H1 (cell line): ENCODE measurements at regions not wholly inside any gene's neighbourhood (a gene's known extent, or its start where the extent isn't known, plus 50 kb on each side); places are given as distances from the start of the nearest gene placed in this dataset.

Experiments used
- CTCF ChIA-PET: fragments of 300-600 bp; sonication (Branson Sonifier 250); formaldehyde crosslinking; loops from one replicate; lab custom pipeline; 2021; ENCODE audit not compliant: partially characterized antibody; lab: Charles Lee
- POLR2A ChIA-PET: fragments of 300-600 bp; sonication (Branson Sonifier 250); formaldehyde crosslinking; loops from one replicate; lab custom pipeline; 2021; ENCODE audit warnings: inconsistent platforms; ENCODE audit not compliant: partially characterized antibody; lab: Charles Lee
- DNase-seq, 2 experiments: peaks; one replicate each; pipeline versions ENCODE4 v3.0.0 to v3.0.0-alpha.2; 2010 to 2022; ENCODE audit warnings: low spot score in 2 of 2, low read depth in 1 of 2, mixed read lengths in 1 of 2
- FAIRE-seq: peaks from 2 replicates; lab custom pipeline; 2011; peaks lifted over from hg19 to GRCh38; lab: Jason Lieb, UNC
- H2AFZ ChIP-seq: 2 replicates; pipeline ENCODE4 v1.8.1; 2012; ENCODE audit warnings: low read length, inconsistent platforms
- H2AK5ac ChIP-seq: 2 replicates; pipeline ENCODE4 v1.6.1; 2013; ENCODE audit warnings: low read depth, low read length
- H2BK120ac ChIP-seq: replicated peaks from 2 replicates; pipeline ENCODE3; 2013; ENCODE audit warnings: low read depth, low read length, inconsistent platforms
- H2BK12ac ChIP-seq: 2 replicates; pipeline ENCODE4 v1.6.1; 2013; ENCODE audit warnings: low read depth, low read length
- H2BK15ac ChIP-seq: 2 replicates; pipeline ENCODE4 v1.6.1; 2013; ENCODE audit warnings: low read length
- H2BK20ac ChIP-seq: 2 replicates; pipeline ENCODE4 v1.6.1; 2013; ENCODE audit warnings: low read length
- H2BK5ac ChIP-seq: 2 replicates; pipeline ENCODE4 v1.6.1; 2013; ENCODE audit warnings: low read depth, low read length
- H3K14ac ChIP-seq: 2 replicates; pipeline ENCODE4 v1.6.1; 2013; ENCODE audit warnings: inconsistent platforms; ENCODE audit not compliant: insufficient read length
- H3K18ac ChIP-seq: 2 replicates; pipeline ENCODE4 v1.6.1; 2013; ENCODE audit warnings: low read length; ENCODE audit errors: extremely low read depth
- H3K23ac ChIP-seq: 2 replicates; pipeline ENCODE4 v1.6.1; 2013; ENCODE audit warnings: inconsistent platforms; ENCODE audit not compliant: insufficient read length
- H3K23me2 ChIP-seq: 2 replicates; pipeline ENCODE4 v1.6.1; 2013; ENCODE audit warnings: low read depth, low read length
- H3K27ac ChIP-seq: 2 replicates; pipeline ENCODE4 v1.6.1; 2011; ENCODE audit warnings: low read depth, low read length, inconsistent platforms
- H3K27me3 ChIP-seq, 4 experiments: replicated peaks in 1 of 4; 1 replicate in 1 of 4; 2 replicates in 3 of 4; pipeline versions ENCODE4 v1.6.1 to v1.8.1; 2011 to 2013; ENCODE audit warnings: low read length in 3 of 4, mild to moderate bottlenecking in 3 of 4, inconsistent platforms in 2 of 4, mixed read lengths in 2 of 4, moderate library complexity in 1 of 4; ENCODE audit not compliant: control insufficient read depth in 3 of 4, insufficient read depth in 3 of 4; ENCODE audit errors: extremely low read depth in 1 of 4
- H3K36me3 ChIP-seq, 4 experiments: 2 replicates each; pipeline versions ENCODE4 v1.6.1 to v1.8.1; 2011 to 2013; ENCODE audit warnings: mild to moderate bottlenecking in 4 of 4, low read length in 3 of 4, moderate library complexity in 2 of 4, control low read depth in 1 of 4, inconsistent platforms in 1 of 4; ENCODE audit not compliant: insufficient read depth in 4 of 4, control insufficient read depth in 2 of 4
- H3K4ac ChIP-seq: replicated peaks from 2 replicates; pipeline ENCODE3; 2013; ENCODE audit warnings: low read length, low read depth, mixed read lengths, inconsistent platforms; ENCODE audit not compliant: insufficient read length
- H3K4me1 ChIP-seq, 4 experiments: replicated peaks in 1 of 4; 1 replicate in 1 of 4; 2 replicates in 3 of 4; pipeline versions ENCODE4 v1.6.1 to v1.8.1; 2011 to 2013; ENCODE audit warnings: low read length in 3 of 4, inconsistent platforms in 2 of 4, mixed read lengths in 1 of 4; ENCODE audit not compliant: insufficient read depth in 4 of 4, control insufficient read depth in 3 of 4
- H3K4me2 ChIP-seq, 2 experiments: 2 replicates each; pipeline versions ENCODE4 v1.6.1 to v1.8.1; 2011 to 2013; ENCODE audit warnings: low read depth in 2 of 2, low read length in 2 of 2, control low read depth in 1 of 2, inconsistent platforms in 1 of 2, mild to moderate bottlenecking in 1 of 2; ENCODE audit not compliant: insufficient read depth in 1 of 2
- H3K4me3 ChIP-seq, 4 experiments: fragments of 200-600, 300-600 bp in 1 of 4; sonication (generic), shearing (Covaris generic), sonication (Bioruptor Twin) in 1 of 4; 2 replicates each; pipeline versions ENCODE4 v1.5.1 to v1.8.1; 2011 to 2016; ENCODE audit warnings: low read length in 4 of 4, low read depth in 3 of 4, control low read depth in 2 of 4, inconsistent platforms in 2 of 4, mild to moderate bottlenecking in 2 of 4, mixed read lengths in 1 of 4, moderate library complexity in 1 of 4; ENCODE audit not compliant: insufficient read depth in 2 of 4; ENCODE audit errors: extremely low read depth in 1 of 4
- H3K56ac ChIP-seq: replicated peaks from 2 replicates; pipeline ENCODE3; 2013; ENCODE audit warnings: low read depth, mild to moderate bottlenecking, mixed read lengths, low read length, inconsistent platforms; ENCODE audit not compliant: insufficient read length
- H3K79me1 ChIP-seq: 2 replicates; pipeline ENCODE4 v1.6.1; 2013; ENCODE audit warnings: low read depth, low read length, control low read depth
- H3K79me2 ChIP-seq, 2 experiments: 2 replicates each; pipeline versions ENCODE4 v1.6.1 to v1.8.1; 2012 to 2013; ENCODE audit warnings: low read length in 2 of 2, mild to moderate bottlenecking in 2 of 2, inconsistent platforms in 1 of 2; ENCODE audit not compliant: insufficient read depth in 2 of 2, control insufficient read depth in 1 of 2
- H3K9ac ChIP-seq, 4 experiments: replicated peaks in 1 of 4; 1 replicate in 1 of 4; 2 replicates in 3 of 4; pipeline versions ENCODE4 v1.6.1 to v1.8.1; 2011 to 2013; ENCODE audit warnings: low read depth in 3 of 4, low read length in 3 of 4, control low read depth in 2 of 4, mild to moderate bottlenecking in 2 of 4, moderate library complexity in 2 of 4, inconsistent platforms in 1 of 4; ENCODE audit errors: extremely low read depth in 1 of 4
- H3K9me3 ChIP-seq, 2 experiments: 2 replicates each; pipeline versions ENCODE4 v1.6.1 to v1.8.1; 2012 to 2013; ENCODE audit warnings: mild to moderate bottlenecking in 2 of 2, moderate library complexity in 2 of 2, control low read depth in 1 of 2, inconsistent platforms in 1 of 2, low read depth in 1 of 2, low read length in 1 of 2, mixed read lengths in 1 of 2; ENCODE audit not compliant: insufficient read depth in 2 of 2
- H4K20me1 ChIP-seq, 2 experiments: replicated peaks in 1 of 2; 2 replicates each; pipeline versions ENCODE3 to v1.8.1; 2011 to 2013; ENCODE audit warnings: inconsistent platforms in 2 of 2, low read length in 2 of 2, mild to moderate bottlenecking in 1 of 2; ENCODE audit not compliant: insufficient read depth in 2 of 2, control insufficient read depth in 1 of 2
- H4K5ac ChIP-seq: 2 replicates; pipeline ENCODE4 v1.6.1; 2013; ENCODE audit warnings: low read length, low read depth, mixed read lengths, inconsistent platforms; ENCODE audit not compliant: insufficient read length
- H4K8ac ChIP-seq: 2 replicates; pipeline ENCODE4 v1.8.0; 2013; ENCODE audit warnings: mild to moderate bottlenecking, moderate library complexity, low read length, inconsistent platforms; ENCODE audit not compliant: insufficient read depth; ENCODE audit errors: extremely low read depth
- H4K91ac ChIP-seq: replicated peaks from 2 replicates; pipeline ENCODE3; 2013; ENCODE audit warnings: low read length, mixed read lengths, inconsistent platforms; ENCODE audit not compliant: insufficient read length
- ATF2 ChIP-seq: IDR thresholded peaks from 2 replicates; pipeline ENCODE4 v1.6.1; 2012; ENCODE audit warnings: low read length, inconsistent platforms
- CTBP2 ChIP-seq: IDR thresholded peaks from 2 replicates; pipeline ENCODE4 v1.7.0; 2011; ENCODE audit warnings: borderline replicate concordance, mild to moderate bottlenecking, moderate library complexity, mixed read lengths, low read length; ENCODE audit not compliant: insufficient read depth, insufficient read length
- GABPA ChIP-seq: IDR thresholded peaks from 2 replicates; pipeline ENCODE4 v1.6.1; 2011; ENCODE audit warnings: mild to moderate bottlenecking, low read length, moderate library complexity, borderline replicate concordance; ENCODE audit not compliant: insufficient read depth
- HDAC2 ChIP-seq, 2 experiments: fragments of 300-600 bp in 1 of 2; sonication (generic) in 1 of 2; IDR thresholded peaks; 2 replicates each; pipeline ENCODE4 v1.6.1; 2011 to 2012; ENCODE audit warnings: low read depth in 2 of 2, low read length in 2 of 2, mild to moderate bottlenecking in 2 of 2, moderate library complexity in 2 of 2, borderline replicate concordance in 1 of 2, inconsistent platforms in 1 of 2
- KDM1A ChIP-seq: fragments of 200-600, 300-600 bp; sonication (generic); IDR thresholded peaks from 2 replicates; pipeline ENCODE4 v1.7.1; 2016; ENCODE audit warnings: mild to moderate bottlenecking, low read length, borderline replicate concordance
- KDM4A ChIP-seq: IDR thresholded peaks from one replicate; pipeline ENCODE4 v1.7.1; 2012; ENCODE audit warnings: low read depth, mild to moderate bottlenecking, moderate library complexity, low read length, inconsistent platforms; ENCODE audit not compliant: severe bottlenecking
- TAF1 ChIP-seq: IDR thresholded peaks from 2 replicates; pipeline ENCODE4 v1.6.1; 2011; ENCODE audit warnings: mild to moderate bottlenecking, low read depth, low read length
- TEAD4 ChIP-seq: IDR thresholded peaks from 2 replicates; pipeline ENCODE4 v1.6.1; 2012; ENCODE audit warnings: low read depth, low read length, inconsistent platforms, mixed read lengths
- YY1 ChIP-seq: IDR thresholded peaks from 2 replicates; pipeline ENCODE4 v1.6.1; 2011; ENCODE audit warnings: low read depth, mild to moderate bottlenecking, low read length
- WGBS, 2 experiments: shearing (Covaris generic) in 1 of 2; methylation state at CpG; one replicate each; pipeline versions ENCODE4 v1.1.6 to v1.1.7; 2013 to 2015; ENCODE audit warnings: low lambda C conversion rate in 2 of 2, mixed read lengths in 2 of 2, inconsistent platforms in 1 of 2, low coverage in 1 of 2, missing lambda C conversion rate in 1 of 2; ENCODE audit not compliant: insufficient replicate concordance in 2 of 2, insufficient coverage in 1 of 2, insufficient read length in 1 of 2; ENCODE audit errors: extremely low coverage in 1 of 2, missing lambda C conversion rate in 1 of 2; 5-methylcytosine and 5-hydroxymethylcytosine counted together
- TF ChIP-seq, protein P1 (sequence below): IDR thresholded peaks from 2 replicates; pipeline ENCODE4 v1.6.1; 2012; ENCODE audit warnings: inconsistent platforms

GRCh38 chr4:10183462-10183861 is 66.9 kb upstream of the WDR1 start:
- Histone ChIP-seq H3K36me3 (no peaks in the 10 kb centered on the region), H2BK120ac (no peak overlapping the region), H2BK5ac (no peak overlapping the region), H3K4me3 (no peak overlapping the region), H3K23me2 (no peaks in the 10 kb centered on the region), H3K79me1 (no peaks in the 10 kb centered on the region), H3K9ac (no peak overlapping the region), H3K9me3 (no peaks in the 10 kb centered on the region), H3K56ac (no peak overlapping the region), H2AK5ac (no peak overlapping the region), H3K79me2 (no peaks in the 10 kb centered on the region), H4K20me1 (no peaks in the 10 kb centered on the region), H3K4me2 (no peak overlapping the region), H3K4me1 (no peaks in the 10 kb centered on the region), H4K8ac (no peak overlapping the region), H3K18ac (no peak overlapping the region), H4K5ac (no peak overlapping the region), H2BK15ac (no peak overlapping the region), H3K14ac (no peak overlapping the region), H3K27me3 (no peaks in the 10 kb centered on the region), H4K91ac (no peak overlapping the region), H3K4ac (no peak overlapping the region), H3K23ac (no peak overlapping the region), H2BK20ac (no peak overlapping the region), H3K27ac (no peak overlapping the region), H2BK12ac (no peak overlapping the region), H2AFZ (no peak overlapping the region)
- WGBS, 2 experiments = 100% methylated on average over 1 of the region's 1 CpG; no CpG with 5 or more reads in 1 of the 2 experiments
- FAIRE-seq (no peak), DNase-seq (no peak)
- POLR2A ChIA-PET = interaction anchor here (0.9 kb wide), 1 partner anchor 66 kb away, joined by 3 read pairs; the partner anchor contains the start of gene WDR1
- CTCF ChIA-PET = interaction anchor here (0.9 to 7.2 kb wide), 5 partner anchors 11 to 221 kb away, joined by 3 to 69 read pairs (median 12); no protein-coding TSS in a partner anchor
- no peak for TF ChIP-seq KDM1A
- TF ChIP-seq YY1 = no peak
- TF ChIP-seq GABPA = no peak
- TF ChIP-seq, protein P1, sequence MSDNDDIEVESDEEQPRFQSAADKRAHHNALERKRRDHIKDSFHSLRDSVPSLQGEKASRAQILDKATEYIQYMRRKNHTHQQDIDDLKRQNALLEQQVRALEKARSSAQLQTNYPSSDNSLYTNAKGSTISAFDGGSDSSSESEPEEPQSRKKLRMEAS = no peak
- no peak for TF ChIP-seq TAF1
- no peak for TF ChIP-seq KDM4A
- TF ChIP-seq ATF2 = no peak
- no peak for TF ChIP-seq HDAC2 (IDR thresholded peaks at IDR 0.05; ENCODE audit: borderline replicate concordance in 1 of 2, low read depth in 2 of 2, low read length in 2 of 2)
- no peak for TF ChIP-seq CTBP2
- no peak for TF ChIP-seq TEAD4
